Adipocyte (in vitro differentiated cells): ENCODE measurements at regions not wholly inside any gene's neighbourhood (a gene's known extent, or its start where the extent isn't known, plus 50 kb on each side); places are given as distances from the start of the nearest gene placed in this dataset.
"Not testable (repeated sequence)": the region's sequence is repeated elsewhere in the genome, so short reads cannot be mapped to it uniquely, and the experiment has no call there.

ENCODE experiments used
- DNase-seq: peaks from one replicate; pipeline ENCODE4 v3.0.0-alpha.2; 2015; ENCODE audit warnings: low read depth
- H3K27me3 ChIP-seq: replicated peaks from 2 replicates; pipeline ENCODE4 v1.7.0; 2013; ENCODE audit warnings: mild to moderate bottlenecking, low read length, moderate library complexity; ENCODE audit not compliant: control insufficient read depth, insufficient read depth
- H3K36me3 ChIP-seq: 2 replicates; pipeline ENCODE4 v1.7.0; 2013; ENCODE audit warnings: low read length, mild to moderate bottlenecking, moderate library complexity; ENCODE audit not compliant: control insufficient read depth, insufficient read depth, severe bottlenecking
- H3K4me1 ChIP-seq: 2 replicates; pipeline ENCODE4 v1.7.0; 2013; ENCODE audit warnings: mild to moderate bottlenecking, low read length, moderate library complexity; ENCODE audit not compliant: control insufficient read depth, insufficient read depth
- H3K4me3 ChIP-seq: 2 replicates; pipeline ENCODE4 v1.7.0; 2013; ENCODE audit warnings: mild to moderate bottlenecking, low read length, moderate library complexity
- H3K9ac ChIP-seq: 2 replicates; pipeline ENCODE4 v1.7.0; 2013; ENCODE audit warnings: mild to moderate bottlenecking, low read length, moderate library complexity
- H3K9me3 ChIP-seq: 2 replicates; pipeline ENCODE4 v1.7.0; 2013; ENCODE audit warnings: mild to moderate bottlenecking, low read length, moderate library complexity; ENCODE audit not compliant: control insufficient read depth

DNA sequence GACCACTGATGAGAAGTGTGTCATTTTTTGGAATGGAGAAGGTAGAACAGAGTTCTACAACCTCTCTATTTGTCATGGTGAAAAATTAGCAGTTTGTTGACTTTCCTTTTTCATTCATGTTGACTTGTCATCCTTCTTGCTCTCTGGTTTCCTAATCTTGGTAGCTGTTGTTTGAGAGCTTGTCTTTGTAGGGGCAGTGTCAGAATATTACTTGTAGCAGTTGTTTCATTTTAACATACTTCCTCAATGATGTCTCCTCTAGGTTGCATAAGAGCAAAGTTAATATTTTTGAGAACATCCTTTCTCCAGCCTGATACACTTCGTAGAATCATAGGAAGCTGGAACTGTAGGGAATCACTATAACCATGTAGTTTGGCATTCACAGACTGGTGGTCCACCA lies 368.2 kb upstream of the FANCL start:
- DNase-seq = no peak
- H3K4me1 ChIP-seq = peaks cover 10% of the 10 kb centered on the region

GRCh38 chr2:58608146-58608545 lies 367.0 kb upstream of the FANCL start:
- Histone ChIP-seq H3K27me3 (no peaks in the 10 kb centered on the region), H3K4me3 (no peak overlapping the region), H3K36me3 (no peaks in the 10 kb centered on the region), H3K9ac (no peak overlapping the region), H3K9me3 (no peaks in the 10 kb centered on the region), H3K4me1 (peaks cover 17% of the 10 kb centered on the region)
- no peak for DNase-seq

More for the DNA sequence above, 368.2 kb upstream of the FANCL start:
- Histone ChIP-seq H3K9me3 (no peaks in the 10 kb centered on the region), H3K27me3 (no peaks in the 10 kb centered on the region), H3K9ac (no peak overlapping the region), H3K4me3 (peak overlapping the region; percentile 19), H3K36me3 (no peaks in the 10 kb centered on the region)

DNA sequence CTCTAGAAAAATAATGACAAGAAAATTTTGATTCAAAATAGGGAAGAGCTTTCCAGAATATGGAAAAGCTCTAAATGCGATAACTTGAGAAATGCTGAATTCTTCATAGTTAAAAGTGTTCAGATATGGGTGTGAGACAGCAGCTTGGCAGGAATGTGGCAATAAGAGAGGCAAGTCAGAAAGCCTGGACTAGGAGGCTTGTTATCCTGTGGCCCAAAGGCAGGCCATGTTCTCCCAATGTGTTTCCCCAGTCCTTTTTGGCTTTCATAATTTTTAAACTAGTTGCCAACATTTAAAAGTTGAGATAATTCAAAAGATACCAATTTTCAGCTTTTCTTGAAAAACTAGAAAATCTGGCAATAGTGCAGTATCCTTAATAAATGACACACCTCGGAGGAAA lies 366.3 kb upstream of the FANCL start:
- no peak for DNase-seq
- Histone ChIP-seq H3K4me3 (no peak overlapping the region), H3K27me3 (no peaks in the 10 kb centered on the region), H3K9me3 (no peaks in the 10 kb centered on the region), H3K36me3 (no peaks in the 10 kb centered on the region), H3K4me1 (peaks cover 17% of the 10 kb centered on the region), H3K9ac (no peak overlapping the region)

DNA sequence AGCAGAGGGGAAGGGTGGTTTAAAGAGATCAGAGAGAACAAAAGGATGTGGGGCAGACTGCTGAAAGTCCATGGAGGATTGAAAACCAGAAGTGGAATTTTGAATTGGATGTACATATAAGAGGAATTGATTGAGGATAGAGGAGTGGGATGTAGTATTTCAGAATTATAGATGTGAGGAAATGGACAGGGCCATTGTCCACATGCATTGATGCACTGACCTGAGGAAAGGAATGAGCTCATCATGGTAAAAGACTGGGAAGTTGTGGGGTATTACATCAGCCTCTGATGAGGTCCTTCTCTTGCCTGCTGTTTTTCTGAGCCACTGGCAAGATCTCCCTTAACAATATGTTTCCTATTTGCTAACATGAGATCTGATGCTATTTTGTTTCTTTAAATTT lies 365.7 kb upstream of the FANCL start:
- H3K27me3 ChIP-seq = no peaks in the 10 kb centered on the region
- no peaks in the 10 kb centered on the region for H3K36me3 ChIP-seq
- no peaks in the 10 kb centered on the region for H3K9me3 ChIP-seq
- H3K4me3 ChIP-seq = no peak overlapping the region
- no peak for DNase-seq
- H3K9ac ChIP-seq = no peak overlapping the region
- H3K4me1 ChIP-seq = peaks cover 17% of the 10 kb centered on the region

DNA sequence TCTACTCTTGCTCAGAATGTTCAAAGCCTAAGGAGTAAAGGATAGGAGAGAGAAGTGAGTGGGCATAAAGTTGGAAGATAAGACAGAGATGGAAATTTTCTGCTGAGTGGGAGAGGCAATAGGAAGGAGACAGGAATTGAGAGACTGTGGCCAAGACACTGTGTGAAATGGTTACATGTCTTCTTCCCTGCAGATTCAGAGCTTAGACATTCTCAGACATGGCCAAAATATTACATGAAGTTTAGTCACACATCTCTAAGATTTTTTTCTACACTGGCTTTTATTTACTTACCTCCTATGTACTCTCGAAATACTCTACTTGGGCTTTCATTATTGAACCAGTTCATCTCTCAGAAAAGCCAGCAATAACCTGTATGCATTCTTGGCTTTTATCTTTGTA lies 363.0 kb upstream of the FANCL start:
- no peaks in the 10 kb centered on the region for H3K36me3 ChIP-seq
- DNase-seq = no peak
- no peaks in the 10 kb centered on the region for H3K27me3 ChIP-seq
- H3K4me1 ChIP-seq = peaks cover 20% of the 10 kb centered on the region
- H3K4me3 ChIP-seq = peak overlapping the region; percentile 29
- H3K9ac ChIP-seq = no peak overlapping the region
- H3K9me3 ChIP-seq = no peaks in the 10 kb centered on the region

- no peaks in the 10 kb centered on the region for H3K9me3 ChIP-seq
- H3K27me3 ChIP-seq = no peaks in the 10 kb centered on the region
Observed at GRCh38 chr2:58601017-58601416, 359.9 kb upstream of the FANCL start.

GRCh38 chr2:58598171-58598570 lies 357.0 kb upstream of the FANCL start:
- Histone ChIP-seq H3K4me3 (no peak overlapping the region), H3K36me3 (no peaks in the 10 kb centered on the region), H3K9ac (no peak overlapping the region), H3K9me3 (no peaks in the 10 kb centered on the region), H3K4me1 (peaks cover 29% of the 10 kb centered on the region), H3K27me3 (no peaks in the 10 kb centered on the region)
- no peak for DNase-seq

More at GRCh38 chr2:58601017-58601416, 359.9 kb upstream of the FANCL start:
- Histone ChIP-seq H3K4me3 (no peak overlapping the region), H3K9ac (no peak overlapping the region), H3K36me3 (no peaks in the 10 kb centered on the region), H3K4me1 (peaks cover 36% of the 10 kb centered on the region)
- DNase-seq = no peak

DNA sequence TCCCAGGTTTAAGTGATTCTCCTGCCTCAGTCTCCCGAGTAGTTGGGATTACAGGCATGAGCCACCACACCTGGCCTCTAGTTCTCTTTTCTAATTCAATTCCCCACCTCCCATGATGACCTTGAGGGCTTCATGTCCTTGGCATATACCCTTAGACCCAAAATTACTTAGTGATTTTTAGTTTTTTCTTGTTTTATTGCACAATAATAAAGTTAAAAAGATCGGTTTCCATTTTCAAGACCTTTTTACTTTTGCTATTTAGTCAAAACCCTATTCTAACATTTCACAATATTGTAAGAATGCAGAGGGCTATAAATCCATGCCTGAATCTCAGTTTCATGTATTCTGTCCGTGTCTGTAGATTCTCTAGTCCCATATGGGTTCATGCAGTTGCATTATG lies 354.6 kb upstream of the FANCL start:
- no peak for DNase-seq
- no peak overlapping the region for H3K9ac ChIP-seq
- no peak overlapping the region for H3K4me3 ChIP-seq
- H3K9me3 ChIP-seq = no peaks in the 10 kb centered on the region
- no peaks in the 10 kb centered on the region for H3K36me3 ChIP-seq
- peaks cover 23% of the 10 kb centered on the region for H3K4me1 ChIP-seq
- H3K27me3 ChIP-seq = no peaks in the 10 kb centered on the region

- Histone ChIP-seq H3K27me3 (no peaks in the 10 kb centered on the region), H3K9me3 (no peaks in the 10 kb centered on the region), H3K36me3 (no peaks in the 10 kb centered on the region), H3K4me1 (peaks cover 23% of the 10 kb centered on the region), H3K9ac (no peak overlapping the region), H3K4me3 (no peak overlapping the region)
- no peak for DNase-seq
Observed at GRCh38 chr2:58594762-58595161, 353.6 kb upstream of the FANCL start.

DNA sequence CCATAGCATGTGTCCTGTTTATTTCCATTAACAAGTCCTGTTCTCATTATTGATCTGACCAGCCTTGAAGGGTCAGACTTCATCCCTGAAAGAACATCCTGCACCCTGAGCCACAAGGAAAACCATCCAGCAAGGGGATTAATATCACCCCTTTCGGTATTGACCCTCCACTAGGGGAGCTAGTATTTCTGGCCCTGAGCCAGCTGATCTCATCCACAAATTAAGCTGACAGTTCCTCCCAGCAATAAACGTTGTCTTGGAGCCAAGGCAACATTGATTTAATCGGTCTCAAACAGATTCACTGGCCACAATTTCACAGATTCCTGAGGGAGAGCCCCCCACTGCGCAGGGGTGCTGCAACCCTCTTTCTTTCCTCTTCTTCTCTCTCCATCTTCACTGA lies 353.1 kb upstream of the FANCL start:
- DNase-seq = no peak
- H3K27me3 ChIP-seq = no peaks in the 10 kb centered on the region
- H3K9ac ChIP-seq = no peak overlapping the region
- peaks cover 20% of the 10 kb centered on the region for H3K4me1 ChIP-seq
- H3K9me3 ChIP-seq = no peaks in the 10 kb centered on the region
- no peaks in the 10 kb centered on the region for H3K36me3 ChIP-seq
- no peak overlapping the region for H3K4me3 ChIP-seq

DNA sequence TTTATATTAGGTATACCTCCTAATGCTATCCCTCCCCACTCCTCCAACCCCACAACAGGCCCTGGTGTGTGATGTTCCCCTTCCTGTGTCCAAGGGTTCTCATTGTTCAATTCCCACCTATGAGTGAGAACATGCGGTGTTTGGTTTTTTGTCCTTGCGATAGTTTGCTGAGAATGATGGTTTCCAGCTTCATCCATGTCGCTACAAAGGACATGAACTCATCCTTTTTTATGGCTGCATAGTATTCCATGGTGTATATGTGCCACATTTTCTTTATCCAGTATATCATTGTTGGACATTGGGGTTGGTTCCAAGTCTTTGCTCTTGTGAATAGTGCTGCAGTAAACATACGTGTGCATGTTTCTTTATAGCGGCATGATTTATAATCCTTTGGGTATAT lies 345.1 kb upstream of the FANCL start:
- H3K9me3 ChIP-seq, H3K27me3 ChIP-seq, DNase-seq, H3K9ac ChIP-seq, H3K36me3 ChIP-seq, H3K4me3 ChIP-seq, H3K4me1 ChIP-seq: not testable (repeated sequence)

DNA sequence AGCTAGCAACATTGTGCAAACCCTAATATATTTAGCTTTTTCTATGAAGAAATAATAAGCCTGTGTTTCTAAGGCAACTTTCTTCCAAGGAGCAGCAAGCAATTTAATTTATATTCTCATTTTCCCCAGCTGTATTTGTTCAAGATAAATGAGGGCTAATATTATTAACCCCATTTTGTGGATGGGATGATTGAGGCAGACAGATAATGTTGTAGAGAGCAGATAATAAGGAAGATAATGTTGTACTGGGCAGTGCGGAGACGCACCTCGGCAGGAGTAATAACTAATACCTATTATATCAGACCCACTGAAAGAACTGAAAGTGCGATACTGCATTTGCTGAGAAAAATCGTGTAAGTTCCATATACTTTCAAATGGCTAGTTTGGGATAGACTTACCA lies 344.1 kb upstream of the FANCL start:
- Histone ChIP-seq H3K4me1 (no peaks in the 10 kb centered on the region), H3K36me3 (no peaks in the 10 kb centered on the region), H3K4me3 (no peak overlapping the region), H3K9ac (no peak overlapping the region), H3K9me3 (no peaks in the 10 kb centered on the region), H3K27me3 (no peaks in the 10 kb centered on the region)
- DNase-seq = no peak
